WTC11 (cell line): ENCODE measurements at regions not wholly inside any gene's neighbourhood (a gene's known extent, or its start where the extent isn't known, plus 50 kb on each side); places are given as distances from the start of the nearest gene placed in this dataset.

Source experiments
- ATAC-seq: fragments of 200-7000 bp; cut with Tn5 transposase; 2 replicates; pipeline ENCODE4 v1.10.0; 2021; ENCODE audit warnings: mild to moderate bottlenecking, moderate library complexity
- CTCF ChIA-PET: fragments of 300-600 bp; sonication (Branson Sonifier 250); formaldehyde crosslinking; loops from one replicate; lab custom pipeline; 2021; ENCODE audit warnings: antibody characterized with exemption; lab: Charles Lee
- POLR2A ChIA-PET: fragments of 350-600 bp; sonication (Branson Sonifier 250); formaldehyde crosslinking; loops from one replicate; lab custom pipeline; 2021; ENCODE audit warnings: antibody characterized with exemption; lab: Charles Lee
- DNase-seq: peaks from one replicate; pipeline ENCODE4 v3.0.0; 2021; ENCODE audit warnings: low spot score
- H3K27ac Mint-ChIP-seq: 2 replicates; pipeline ENCODE4 v1.8.0; 2021; ENCODE audit warnings: mixed read lengths
- H3K27me3 Mint-ChIP-seq: 2 replicates; pipeline ENCODE4 v1.8.0; 2021; ENCODE audit warnings: low read depth, mild to moderate bottlenecking, moderate library complexity, mixed read lengths
- H3K36me3 Mint-ChIP-seq: 2 replicates; pipeline ENCODE4 v1.8.0; 2021; ENCODE audit warnings: mixed read lengths
- H3K4me1 Mint-ChIP-seq: 2 replicates; pipeline ENCODE4 v1.8.0; 2022; ENCODE audit warnings: mixed read lengths
- H3K4me3 Mint-ChIP-seq: 2 replicates; pipeline ENCODE4 v1.8.0; 2021; ENCODE audit warnings: mild to moderate bottlenecking, moderate library complexity, mixed read lengths
- H3K9me3 Mint-ChIP-seq: 2 replicates; pipeline ENCODE4 v1.8.0; 2021; ENCODE audit warnings: mixed read lengths
- ETV6 ChIP-seq: sonication (generic); formaldehyde crosslinking; IDR thresholded peaks from 2 replicates; pipeline ENCODE4 v1.8.1; 2022; ENCODE audit warnings: mild to moderate bottlenecking, missing genetic modification reagents
- GABPB1 ChIP-seq: sonication (generic); formaldehyde crosslinking; IDR thresholded peaks from 2 replicates; pipeline ENCODE4 v1.8.1; 2023; ENCODE audit warnings: mild to moderate bottlenecking, missing genetic modification reagents
- NFYB ChIP-seq: sonication (generic); formaldehyde crosslinking; conservative IDR thresholded peaks from 2 replicates; pipeline ENCODE4 v1.8.0; 2022; ENCODE audit warnings: low read depth, missing genetic modification reagents
- SMAD4 ChIP-seq: sonication (generic); formaldehyde crosslinking; IDR thresholded peaks from 2 replicates; pipeline ENCODE4 v1.8.0; 2022; ENCODE audit warnings: mild to moderate bottlenecking, missing genetic modification reagents
- SOX15 ChIP-seq: fragments of 250-450 bp; sonication (Bioruptor Pico); IDR thresholded peaks from 2 replicates; pipeline ENCODE4 v1.9.0; 2021; ENCODE audit warnings: mild to moderate bottlenecking
- ZBTB21 ChIP-seq: sonication (generic); formaldehyde crosslinking; IDR thresholded peaks from 2 replicates; pipeline ENCODE4 v1.8.1; 2023; ENCODE audit warnings: mild to moderate bottlenecking, missing genetic modification reagents, borderline replicate concordance
- ZNF396 ChIP-seq: fragments of 250-450 bp; sonication (Bioruptor Pico); IDR thresholded peaks from 2 replicates; pipeline ENCODE4 v1.8.0; 2021; ENCODE audit warnings: mild to moderate bottlenecking, moderate library complexity, borderline replicate concordance
- TF ChIP-seq, protein P1 (sequence below): sonication (generic); formaldehyde crosslinking; IDR thresholded peaks from 2 replicates; pipeline ENCODE4 v1.8.1; 2023; ENCODE audit warnings: mild to moderate bottlenecking, missing genetic modification reagents, moderate library complexity
- TF ChIP-seq, protein P2 (sequence below): sonication (generic); formaldehyde crosslinking; IDR thresholded peaks from 2 replicates; pipeline ENCODE4 v1.8.1; 2022; ENCODE audit warnings: mild to moderate bottlenecking, missing genetic modification reagents, moderate library complexity, borderline replicate concordance
- TF ChIP-seq, protein P3 (sequence below): sonication (generic); formaldehyde crosslinking; IDR thresholded peaks from 2 replicates; pipeline ENCODE4 v1.8.0; 2022; ENCODE audit warnings: mild to moderate bottlenecking, missing genetic modification reagents
- TF ChIP-seq, protein P4 (sequence below): fragments of 250-450 bp; sonication (Bioruptor Pico); conservative IDR thresholded peaks from 2 replicates; pipeline ENCODE4 v1.9.0; 2021; ENCODE audit warnings: mild to moderate bottlenecking
- TF ChIP-seq, protein P5 (sequence below): sonication (generic); formaldehyde crosslinking; IDR thresholded peaks from 2 replicates; pipeline ENCODE4 v1.8.1; 2022; ENCODE audit warnings: low read depth, mild to moderate bottlenecking, moderate library complexity, missing genetic modification reagents, borderline replicate concordance
- TF ChIP-seq, protein P6 (sequence below): fragments of 250-450 bp; sonication (Bioruptor Pico); IDR thresholded peaks from 2 replicates; pipeline ENCODE4 v1.9.0; 2021; ENCODE audit warnings: mild to moderate bottlenecking
- TF ChIP-seq, protein P7 (sequence below): fragments of 200-600 bp; IDR thresholded peaks from 2 replicates; pipeline ENCODE4 v1.8.0; 2022; ENCODE audit warnings: antibody characterized with exemption

DNA sequence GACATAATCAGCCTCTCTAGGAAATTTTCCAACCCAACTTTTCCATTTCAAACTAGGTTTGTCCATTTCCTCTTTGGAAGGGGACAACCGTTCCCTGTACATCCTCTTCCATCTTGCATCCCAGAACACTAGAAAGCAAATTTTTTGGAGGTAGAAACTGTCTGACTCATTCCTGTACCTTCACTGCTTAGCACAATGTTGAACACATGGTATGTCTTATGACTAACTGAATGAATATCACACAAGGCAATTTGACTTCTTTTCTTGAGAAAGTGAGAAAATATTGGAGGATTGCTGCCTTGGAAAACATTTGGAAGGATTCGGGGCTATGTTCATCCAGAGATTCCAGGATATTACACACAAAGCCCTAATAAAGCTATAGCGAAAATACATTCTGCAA, 289.1 kb downstream of the FGFR2 start:
- no peak for DNase-seq
- H3K27ac Mint-ChIP-seq: no peak overlapping the region
- peaks cover 32% of the 10 kb centered on the region for H3K4me1 Mint-ChIP-seq
- peaks cover 8% of the 10 kb centered on the region; the same call in 1 of the 2 replicates for H3K36me3 Mint-ChIP-seq
- POLR2A ChIA-PET: no interaction called here
- TF ChIP-seq ZNF396 (CRISPR knock-in tag): no peak
- TF ChIP-seq, protein P1, sequence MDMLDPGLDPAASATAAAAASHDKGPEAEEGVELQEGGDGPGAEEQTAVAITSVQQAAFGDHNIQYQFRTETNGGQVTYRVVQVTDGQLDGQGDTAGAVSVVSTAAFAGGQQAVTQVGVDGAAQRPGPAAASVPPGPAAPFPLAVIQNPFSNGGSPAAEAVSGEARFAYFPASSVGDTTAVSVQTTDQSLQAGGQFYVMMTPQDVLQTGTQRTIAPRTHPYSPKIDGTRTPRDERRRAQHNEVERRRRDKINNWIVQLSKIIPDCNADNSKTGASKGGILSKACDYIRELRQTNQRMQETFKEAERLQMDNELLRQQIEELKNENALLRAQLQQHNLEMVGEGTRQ: no peak
- no peak for TF ChIP-seq ETV6 (CRISPR knock-in tag)
- TF ChIP-seq, protein P2, sequence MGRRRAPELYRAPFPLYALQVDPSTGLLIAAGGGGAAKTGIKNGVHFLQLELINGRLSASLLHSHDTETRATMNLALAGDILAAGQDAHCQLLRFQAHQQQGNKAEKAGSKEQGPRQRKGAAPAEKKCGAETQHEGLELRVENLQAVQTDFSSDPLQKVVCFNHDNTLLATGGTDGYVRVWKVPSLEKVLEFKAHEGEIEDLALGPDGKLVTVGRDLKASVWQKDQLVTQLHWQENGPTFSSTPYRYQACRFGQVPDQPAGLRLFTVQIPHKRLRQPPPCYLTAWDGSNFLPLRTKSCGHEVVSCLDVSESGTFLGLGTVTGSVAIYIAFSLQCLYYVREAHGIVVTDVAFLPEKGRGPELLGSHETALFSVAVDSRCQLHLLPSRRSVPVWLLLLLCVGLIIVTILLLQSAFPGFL (CRISPR knock-in tag): no peak
- TF ChIP-seq NFYB (CRISPR knock-in tag): no peak
- TF ChIP-seq, protein P3, sequence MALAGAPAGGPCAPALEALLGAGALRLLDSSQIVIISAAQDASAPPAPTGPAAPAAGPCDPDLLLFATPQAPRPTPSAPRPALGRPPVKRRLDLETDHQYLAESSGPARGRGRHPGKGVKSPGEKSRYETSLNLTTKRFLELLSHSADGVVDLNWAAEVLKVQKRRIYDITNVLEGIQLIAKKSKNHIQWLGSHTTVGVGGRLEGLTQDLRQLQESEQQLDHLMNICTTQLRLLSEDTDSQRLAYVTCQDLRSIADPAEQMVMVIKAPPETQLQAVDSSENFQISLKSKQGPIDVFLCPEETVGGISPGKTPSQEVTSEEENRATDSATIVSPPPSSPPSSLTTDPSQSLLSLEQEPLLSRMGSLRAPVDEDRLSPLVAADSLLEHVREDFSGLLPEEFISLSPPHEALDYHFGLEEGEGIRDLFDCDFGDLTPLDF: no peak
- TF ChIP-seq SOX15: no peak
- TF ChIP-seq, protein P4, sequence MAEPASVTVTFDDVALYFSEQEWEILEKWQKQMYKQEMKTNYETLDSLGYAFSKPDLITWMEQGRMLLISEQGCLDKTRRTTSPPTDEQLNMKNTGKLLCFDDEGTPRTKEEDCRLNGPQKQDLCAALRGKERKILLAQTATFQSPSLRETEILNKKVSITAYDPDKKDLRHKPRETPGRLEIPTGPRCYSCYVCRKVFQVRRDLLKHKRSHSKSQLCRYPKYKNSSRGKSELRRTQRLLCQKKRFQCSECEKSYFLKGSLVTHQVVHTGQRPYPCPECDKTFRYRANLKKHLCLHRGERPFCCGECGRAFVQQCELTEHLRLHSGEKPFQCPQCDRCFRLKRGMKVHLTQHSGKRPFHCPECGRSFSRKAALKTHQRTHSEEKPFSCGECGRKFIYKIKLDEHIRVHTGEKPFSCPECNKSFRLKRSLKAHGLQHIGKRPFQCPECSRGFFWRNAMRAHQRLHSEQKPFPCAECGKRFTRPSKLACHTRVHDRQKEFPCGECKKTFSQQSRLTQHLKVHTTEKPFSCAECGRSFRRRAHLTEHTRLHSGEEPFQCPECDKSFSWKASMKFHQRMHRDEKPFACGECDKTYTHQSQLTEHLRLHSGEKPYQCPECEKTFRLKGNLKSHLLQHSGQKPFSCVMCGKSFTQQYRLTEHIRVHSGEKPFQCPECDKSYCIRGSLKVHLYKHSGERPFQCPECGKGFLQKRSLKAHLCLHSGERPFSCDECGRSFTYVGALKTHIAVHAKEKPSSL (CRISPR knock-in tag): no peak
- TF ChIP-seq ZBTB21 (CRISPR knock-in tag): no peak
- TF ChIP-seq GABPB1: no peak
- TF ChIP-seq, protein P5, sequence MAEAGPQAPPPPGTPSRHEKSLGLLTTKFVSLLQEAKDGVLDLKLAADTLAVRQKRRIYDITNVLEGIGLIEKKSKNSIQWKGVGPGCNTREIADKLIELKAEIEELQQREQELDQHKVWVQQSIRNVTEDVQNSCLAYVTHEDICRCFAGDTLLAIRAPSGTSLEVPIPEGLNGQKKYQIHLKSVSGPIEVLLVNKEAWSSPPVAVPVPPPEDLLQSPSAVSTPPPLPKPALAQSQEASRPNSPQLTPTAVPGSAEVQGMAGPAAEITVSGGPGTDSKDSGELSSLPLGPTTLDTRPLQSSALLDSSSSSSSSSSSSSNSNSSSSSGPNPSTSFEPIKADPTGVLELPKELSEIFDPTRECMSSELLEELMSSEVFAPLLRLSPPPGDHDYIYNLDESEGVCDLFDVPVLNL (CRISPR knock-in tag): no peak
- no peak for TF ChIP-seq SMAD4 (CRISPR knock-in tag)
- TF ChIP-seq, protein P6, sequence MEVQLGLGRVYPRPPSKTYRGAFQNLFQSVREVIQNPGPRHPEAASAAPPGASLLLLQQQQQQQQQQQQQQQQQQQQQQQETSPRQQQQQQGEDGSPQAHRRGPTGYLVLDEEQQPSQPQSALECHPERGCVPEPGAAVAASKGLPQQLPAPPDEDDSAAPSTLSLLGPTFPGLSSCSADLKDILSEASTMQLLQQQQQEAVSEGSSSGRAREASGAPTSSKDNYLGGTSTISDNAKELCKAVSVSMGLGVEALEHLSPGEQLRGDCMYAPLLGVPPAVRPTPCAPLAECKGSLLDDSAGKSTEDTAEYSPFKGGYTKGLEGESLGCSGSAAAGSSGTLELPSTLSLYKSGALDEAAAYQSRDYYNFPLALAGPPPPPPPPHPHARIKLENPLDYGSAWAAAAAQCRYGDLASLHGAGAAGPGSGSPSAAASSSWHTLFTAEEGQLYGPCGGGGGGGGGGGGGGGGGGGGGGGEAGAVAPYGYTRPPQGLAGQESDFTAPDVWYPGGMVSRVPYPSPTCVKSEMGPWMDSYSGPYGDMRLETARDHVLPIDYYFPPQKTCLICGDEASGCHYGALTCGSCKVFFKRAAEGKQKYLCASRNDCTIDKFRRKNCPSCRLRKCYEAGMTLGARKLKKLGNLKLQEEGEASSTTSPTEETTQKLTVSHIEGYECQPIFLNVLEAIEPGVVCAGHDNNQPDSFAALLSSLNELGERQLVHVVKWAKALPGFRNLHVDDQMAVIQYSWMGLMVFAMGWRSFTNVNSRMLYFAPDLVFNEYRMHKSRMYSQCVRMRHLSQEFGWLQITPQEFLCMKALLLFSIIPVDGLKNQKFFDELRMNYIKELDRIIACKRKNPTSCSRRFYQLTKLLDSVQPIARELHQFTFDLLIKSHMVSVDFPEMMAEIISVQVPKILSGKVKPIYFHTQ (CRISPR knock-in tag): no peak
- ATAC-seq: no peak
- no peak overlapping the region for H3K4me3 Mint-ChIP-seq
- H3K9me3 Mint-ChIP-seq: peaks cover 11% of the 10 kb centered on the region
- H3K27me3 Mint-ChIP-seq: no peaks in the 10 kb centered on the region
- CTCF ChIA-PET: no interaction called here

DNA sequence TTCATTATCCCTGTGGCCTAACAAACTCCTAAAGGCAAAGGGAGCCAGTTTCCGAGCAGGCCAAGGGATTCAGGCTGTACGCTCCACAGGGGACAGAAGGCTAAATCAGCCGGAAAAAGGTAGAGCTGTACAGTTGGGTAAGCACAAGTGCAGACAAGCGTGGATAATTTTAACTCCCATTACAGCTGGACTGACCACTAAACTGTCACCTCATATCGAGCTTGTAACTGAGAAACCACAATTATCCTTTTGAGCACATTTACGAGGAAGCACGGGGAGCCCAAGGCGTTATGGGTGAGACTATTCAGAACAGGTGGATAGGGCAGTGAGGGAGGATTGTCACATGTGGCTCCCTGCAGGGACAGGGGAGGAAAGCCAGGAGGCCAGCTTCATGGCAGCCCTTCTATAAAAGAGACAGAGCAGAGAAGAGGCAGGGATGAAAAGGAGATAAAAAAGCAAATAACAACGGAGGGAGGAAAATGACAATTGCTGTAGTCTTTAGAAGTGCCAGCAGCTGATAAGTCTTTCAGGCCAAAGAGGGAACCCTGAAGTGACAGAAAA, 288.0 kb downstream of the FGFR2 start:
- DNase-seq (no peak), ATAC-seq (peak; percentile 63)

More for the DNA sequence above, 288.0 kb downstream of the FGFR2 start:
- H3K4me1 Mint-ChIP-seq: peaks cover 32% of the 10 kb centered on the region
- TF ChIP-seq, protein P7, sequence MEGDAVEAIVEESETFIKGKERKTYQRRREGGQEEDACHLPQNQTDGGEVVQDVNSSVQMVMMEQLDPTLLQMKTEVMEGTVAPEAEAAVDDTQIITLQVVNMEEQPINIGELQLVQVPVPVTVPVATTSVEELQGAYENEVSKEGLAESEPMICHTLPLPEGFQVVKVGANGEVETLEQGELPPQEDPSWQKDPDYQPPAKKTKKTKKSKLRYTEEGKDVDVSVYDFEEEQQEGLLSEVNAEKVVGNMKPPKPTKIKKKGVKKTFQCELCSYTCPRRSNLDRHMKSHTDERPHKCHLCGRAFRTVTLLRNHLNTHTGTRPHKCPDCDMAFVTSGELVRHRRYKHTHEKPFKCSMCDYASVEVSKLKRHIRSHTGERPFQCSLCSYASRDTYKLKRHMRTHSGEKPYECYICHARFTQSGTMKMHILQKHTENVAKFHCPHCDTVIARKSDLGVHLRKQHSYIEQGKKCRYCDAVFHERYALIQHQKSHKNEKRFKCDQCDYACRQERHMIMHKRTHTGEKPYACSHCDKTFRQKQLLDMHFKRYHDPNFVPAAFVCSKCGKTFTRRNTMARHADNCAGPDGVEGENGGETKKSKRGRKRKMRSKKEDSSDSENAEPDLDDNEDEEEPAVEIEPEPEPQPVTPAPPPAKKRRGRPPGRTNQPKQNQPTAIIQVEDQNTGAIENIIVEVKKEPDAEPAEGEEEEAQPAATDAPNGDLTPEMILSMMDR: no peak
- TF ChIP-seq, protein P1: peak; percentile 47
- peaks cover 8% of the 10 kb centered on the region; the same call in 1 of the 2 replicates for H3K36me3 Mint-ChIP-seq
- H3K27me3 Mint-ChIP-seq: no peaks in the 10 kb centered on the region
- peaks cover 11% of the 10 kb centered on the region for H3K9me3 Mint-ChIP-seq
- ChIA-PET CTCF (interaction anchor here (1.0 kb wide), 2 partner anchors 29 to 361 kb away, joined by 3 read pairs; no protein-coding TSS in a partner anchor), POLR2A (no interaction called here)
- peak overlapping the region; percentile 57; the same call in 1 of the 2 replicates for H3K27ac Mint-ChIP-seq
- H3K4me3 Mint-ChIP-seq: no peak overlapping the region
